HG02798 (cell line): ENCODE measurements at regions not wholly inside any gene's neighbourhood (a gene's known extent, or its start where the extent isn't known, plus 50 kb on each side); places are given as distances from the start of the nearest gene placed in this dataset.
"Not testable (repeated sequence)": the region's sequence is repeated elsewhere in the genome, so short reads cannot be mapped to it uniquely, and the experiment has no call there.

ENCODE experiments used
- ATAC-seq: cut with Tn5 transposase; IDR thresholded peaks from one replicate; pipeline ENCODE4 v1.9.1; 2021; ENCODE audit warnings: mild to moderate bottlenecking; ENCODE audit not compliant: unreplicated experiment, poor library complexity

- ATAC-seq = not testable (repeated sequence)
These were observed 115.6 kb upstream of the PRKX start for GRCh38 chrX:3829041-3829531.

GRCh38 chrX:3828378-3829040, 115.1 kb upstream of the PRKX start:
- ATAC-seq = not testable (repeated sequence)

GRCh38 chrX:3824008-3824407, 110.6 kb upstream of the PRKX start:
- peak; percentile 79 for ATAC-seq

DNA sequence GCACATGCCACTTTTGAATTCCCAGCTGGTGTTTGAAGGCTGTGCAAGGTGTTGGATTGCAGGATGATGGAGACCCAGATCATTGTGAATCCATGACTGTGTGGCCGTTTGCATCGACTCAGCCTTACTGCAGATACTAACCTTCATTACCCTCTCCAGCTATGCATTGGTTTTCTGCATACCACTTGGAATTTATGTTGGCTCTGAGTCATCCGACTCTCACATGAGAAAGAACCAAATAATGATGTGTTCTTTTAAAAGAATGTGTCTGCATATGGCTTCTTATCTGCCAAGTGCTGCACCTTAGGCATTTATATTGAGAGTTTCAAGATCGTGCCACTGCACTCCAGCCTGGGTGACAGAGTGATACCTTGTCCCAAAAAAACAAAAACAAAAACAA, 106.7 kb upstream of the PRKX start:
- ATAC-seq = no peak

DNA sequence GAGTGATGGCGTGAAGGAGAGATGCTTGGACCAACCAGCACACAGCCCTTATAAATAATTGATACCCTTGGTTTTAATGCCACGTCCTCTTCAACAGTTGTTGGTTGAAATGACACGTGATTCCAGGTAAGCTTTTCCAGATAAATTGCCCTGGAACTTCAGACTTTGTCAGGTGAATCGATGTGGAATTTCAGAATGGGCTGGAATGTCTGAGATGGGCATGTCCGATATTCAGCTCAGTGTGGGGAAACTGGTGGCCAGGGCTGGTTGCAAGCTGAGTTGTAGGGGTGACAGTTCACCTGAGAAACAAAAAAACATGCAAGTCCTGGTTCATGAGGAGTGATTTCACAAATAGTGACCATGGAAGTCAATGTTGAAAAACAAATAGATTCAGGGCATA, 104.0 kb upstream of the PRKX start:
- not testable (repeated sequence) for ATAC-seq

DNA sequence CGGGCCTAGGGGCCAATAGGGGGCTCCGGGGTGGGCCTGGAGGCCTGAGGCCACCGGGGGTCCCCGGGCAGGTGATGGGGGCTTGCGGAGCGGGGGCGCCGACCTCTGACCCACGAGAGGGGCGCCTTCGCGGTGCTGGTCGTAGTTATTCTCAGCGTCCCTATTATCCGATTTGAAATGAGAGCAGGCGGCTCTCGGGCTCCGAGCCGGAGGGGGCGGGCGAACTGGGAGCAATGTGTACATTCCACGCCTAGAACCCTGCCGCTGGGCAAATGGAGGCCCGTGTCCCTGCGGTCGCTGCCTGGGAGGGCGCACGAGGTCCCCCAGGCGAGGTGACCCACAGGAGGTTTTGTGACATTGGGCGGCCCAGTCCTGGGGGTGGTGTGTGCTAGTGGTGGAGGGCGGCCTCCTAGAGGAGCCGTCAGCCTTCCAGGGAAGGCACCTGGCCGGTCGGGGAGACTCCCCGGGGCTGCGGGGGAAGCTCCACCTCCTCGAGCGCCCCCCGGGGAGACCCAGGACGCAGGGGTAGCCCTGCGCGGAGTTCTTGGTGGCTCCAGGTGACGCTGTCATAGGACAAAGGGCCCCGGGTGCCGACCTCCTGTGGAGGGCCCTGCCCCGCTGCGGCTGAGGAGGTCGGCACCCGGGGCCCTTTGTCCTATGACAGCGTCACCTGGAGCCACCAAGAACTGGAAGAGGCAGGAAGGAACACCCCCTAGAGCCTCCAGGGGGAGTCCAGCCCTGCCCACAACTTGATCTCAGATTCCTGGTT, 102.6 kb upstream of the PRKX start:
- ATAC-seq = no peak

DNA sequence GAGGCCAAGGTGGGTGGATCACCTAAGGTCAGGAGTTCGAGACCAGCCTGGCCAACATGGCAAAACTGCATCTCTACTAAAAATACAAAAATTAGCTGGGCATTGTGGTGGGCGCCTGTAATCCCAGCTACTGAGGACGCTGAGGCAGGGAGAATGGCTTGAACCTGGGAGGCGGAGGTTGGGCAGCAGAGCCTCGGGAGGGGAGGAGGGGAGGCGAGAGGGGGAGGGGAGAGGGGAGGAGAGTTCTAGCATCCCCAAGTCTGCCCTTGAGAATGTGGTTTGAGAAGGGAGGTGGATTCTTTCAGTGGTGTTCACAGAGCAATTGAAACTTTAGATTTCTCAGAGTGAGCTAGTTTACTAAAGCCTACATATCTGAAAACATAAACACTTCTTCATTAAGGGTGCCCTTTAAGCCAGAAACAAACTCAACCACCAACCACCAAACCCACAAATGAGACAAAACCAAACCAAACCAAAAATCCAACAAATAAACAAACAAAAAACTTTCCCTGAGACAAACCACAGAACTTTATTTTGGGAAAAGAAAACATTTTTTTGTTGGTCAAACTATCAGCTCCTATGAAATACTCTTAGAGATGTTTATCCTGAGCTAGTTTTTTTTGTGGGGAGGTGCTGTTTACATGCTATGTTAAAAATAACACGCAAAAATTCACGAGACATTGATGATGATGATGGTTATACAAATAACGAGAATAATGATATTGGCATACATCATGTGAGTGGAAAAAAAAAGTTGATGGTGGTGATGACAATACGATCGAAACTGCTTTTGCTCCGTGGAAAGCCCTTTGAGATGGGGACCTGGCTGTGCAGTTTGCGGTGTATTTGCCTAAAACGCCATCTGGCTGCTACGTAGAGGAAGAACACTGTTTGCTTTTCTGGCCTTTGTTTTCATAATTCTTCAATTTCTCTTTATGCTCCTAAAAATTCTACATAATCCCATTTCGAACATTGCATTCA, 98.2 kb upstream of the PRKX start:
- ATAC-seq = peak; percentile 17

DNA sequence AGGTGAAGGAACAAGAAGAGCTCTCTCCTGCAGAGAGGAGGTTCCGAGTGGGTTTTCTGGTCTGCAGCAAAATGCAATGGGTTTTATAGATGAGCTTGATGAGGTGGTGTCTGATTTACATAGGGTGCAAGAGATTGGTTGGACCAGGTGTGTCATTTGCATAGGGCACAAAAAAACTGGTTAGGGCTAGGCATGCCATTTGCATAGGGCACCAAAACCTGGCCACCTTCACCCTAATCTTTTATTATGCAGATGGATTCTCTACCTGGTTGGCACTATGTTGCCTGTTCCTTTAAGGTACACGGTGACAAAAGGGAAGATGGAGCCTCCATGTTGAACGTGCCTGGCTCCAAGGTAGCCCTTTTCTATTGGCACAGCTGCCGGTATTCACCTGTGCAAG, 94.5 kb upstream of the PRKX start:
- no peak for ATAC-seq

GRCh38 chrX:3806630-3807029, 93.2 kb upstream of the PRKX start:
- ATAC-seq = no peak

DNA sequence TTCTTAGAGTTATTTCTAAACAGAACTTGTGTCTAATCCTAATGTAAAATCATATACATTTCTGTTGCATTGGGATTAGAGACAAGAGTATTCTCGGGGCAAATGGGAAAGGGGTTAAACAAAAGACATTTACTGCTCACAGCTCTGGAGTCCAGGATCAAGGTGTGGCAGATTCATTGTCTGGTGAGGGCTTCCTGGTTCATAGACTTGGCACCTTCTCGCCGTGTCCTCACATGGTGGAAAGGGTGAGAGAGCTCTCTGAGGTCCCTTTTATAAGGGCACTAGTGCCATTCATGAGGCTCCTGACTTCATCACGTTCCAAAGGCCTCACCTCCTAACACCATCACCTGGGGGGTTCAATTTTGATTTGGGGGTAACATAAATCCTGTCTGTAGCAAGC, 90.3 kb upstream of the PRKX start:
- no peak for ATAC-seq

- no peak for ATAC-seq
These were observed 89.9 kb upstream of the PRKX start for GRCh38 chrX:3803305-3803704.

DNA sequence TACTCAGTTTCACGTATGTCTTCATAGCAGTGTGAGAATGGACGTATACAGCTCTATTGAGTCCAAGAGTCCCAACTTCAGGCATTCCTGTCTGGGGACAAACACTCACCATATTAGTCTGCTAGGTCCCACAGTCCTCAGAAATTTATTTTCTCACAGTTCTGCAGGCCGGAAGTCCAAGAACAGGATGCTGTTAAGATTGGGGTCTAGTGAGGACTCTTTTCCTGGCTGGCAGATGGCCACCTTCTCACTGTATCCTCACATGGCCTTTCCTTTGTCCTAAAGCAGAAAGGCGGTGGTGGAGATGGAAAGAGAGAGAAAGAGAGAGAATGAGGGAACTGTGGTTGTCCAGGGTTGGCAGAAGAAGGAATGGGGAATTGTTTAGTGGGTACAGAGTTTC, 82.0 kb upstream of the PRKX start:
- ATAC-seq = not testable (repeated sequence)

DNA sequence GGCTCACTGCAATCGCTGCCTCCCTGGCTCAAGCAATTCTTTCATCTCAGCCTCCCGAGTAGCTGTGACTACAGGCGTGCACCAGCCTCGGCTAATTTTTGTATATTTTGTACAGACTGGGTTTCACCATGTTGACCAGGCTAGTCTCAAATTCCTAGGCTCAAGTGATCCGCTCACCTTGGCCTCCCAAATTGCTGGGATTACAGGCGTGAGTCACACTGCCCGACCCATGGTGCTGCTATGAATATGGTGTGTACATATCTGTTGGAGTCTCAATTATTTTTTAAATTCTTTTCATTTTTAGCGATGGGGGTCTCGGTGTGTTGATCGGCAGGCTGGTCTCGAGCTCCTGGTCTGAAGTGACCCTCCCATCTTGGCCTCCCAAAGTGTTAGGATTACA, 78.0 kb upstream of the PRKX start:
- no peak for ATAC-seq

DNA sequence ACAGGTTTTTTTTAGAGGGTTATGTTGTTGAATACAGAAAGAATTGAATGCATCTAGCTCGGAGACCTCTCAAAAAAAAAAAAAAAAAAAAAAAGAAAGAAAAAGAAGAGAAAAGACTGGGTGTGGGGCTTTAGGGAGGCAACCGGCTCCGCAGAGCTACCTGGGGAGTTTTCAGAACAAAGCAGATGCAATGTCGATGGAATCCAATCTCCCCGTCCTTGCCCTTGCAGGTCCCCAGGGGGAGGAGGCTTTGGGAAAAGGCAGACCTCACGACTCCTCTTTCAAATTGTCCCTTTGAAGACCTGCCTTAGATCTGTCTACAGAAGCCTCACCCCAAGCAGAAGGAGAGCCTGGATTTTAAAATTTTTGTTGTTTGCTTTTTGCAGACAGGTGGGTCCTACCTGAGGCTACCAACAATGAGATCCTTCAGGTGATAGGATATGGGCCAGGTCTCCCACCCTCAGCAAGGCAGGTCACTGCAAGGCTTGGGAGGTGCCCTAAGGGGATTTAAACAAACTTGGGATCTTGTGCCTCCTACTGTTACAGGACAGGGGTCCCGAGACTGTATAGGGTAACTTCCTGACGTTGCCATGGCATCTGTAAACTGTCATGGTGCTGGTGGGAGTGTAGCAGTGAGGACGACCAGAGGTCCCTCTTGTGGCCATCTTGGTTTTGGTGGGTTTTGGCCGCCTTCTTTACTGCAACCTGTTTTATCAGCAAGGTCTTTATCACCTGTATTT, 75.2 kb upstream of the PRKX start:
- ATAC-seq = no peak

DNA sequence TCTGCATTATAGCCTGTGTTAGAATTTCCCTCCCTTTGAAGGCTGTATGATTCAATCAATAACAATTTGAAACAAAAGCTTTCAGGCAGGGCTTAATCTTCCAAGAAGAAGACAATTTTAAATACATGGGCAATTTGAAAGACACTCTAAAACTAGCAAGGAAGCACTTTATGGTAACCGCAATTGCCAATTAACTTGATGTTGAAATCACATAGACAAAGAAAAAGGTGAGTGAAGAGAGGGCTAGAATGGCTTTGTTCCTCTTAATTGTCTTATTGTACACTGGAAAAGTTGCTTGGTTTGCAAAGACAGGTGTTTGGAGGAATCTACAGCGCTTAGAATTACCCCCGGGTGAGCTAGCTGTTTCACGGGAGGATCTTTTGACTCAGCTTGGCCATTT, 74.4 kb upstream of the PRKX start:
- no peak for ATAC-seq

DNA sequence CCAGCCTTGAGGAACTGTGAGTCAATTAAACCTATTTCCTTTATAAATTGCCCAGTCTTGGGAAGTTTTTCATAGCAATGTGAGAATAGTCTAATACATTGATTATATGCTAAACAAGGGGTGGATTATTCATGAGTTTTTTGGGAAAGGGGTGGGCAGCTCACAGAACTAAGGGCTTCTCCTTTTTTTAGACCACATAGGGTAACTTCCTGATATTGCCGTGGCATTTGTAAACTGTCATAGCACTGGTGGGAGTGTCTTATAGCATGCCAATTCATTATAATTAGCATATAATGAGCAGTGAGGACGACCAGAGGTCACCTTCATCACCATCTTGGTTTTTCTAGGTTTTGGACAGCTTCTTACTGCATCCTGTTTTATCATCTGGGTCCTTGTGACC, 72.4 kb upstream of the PRKX start:
- ATAC-seq = not testable (repeated sequence)

DNA sequence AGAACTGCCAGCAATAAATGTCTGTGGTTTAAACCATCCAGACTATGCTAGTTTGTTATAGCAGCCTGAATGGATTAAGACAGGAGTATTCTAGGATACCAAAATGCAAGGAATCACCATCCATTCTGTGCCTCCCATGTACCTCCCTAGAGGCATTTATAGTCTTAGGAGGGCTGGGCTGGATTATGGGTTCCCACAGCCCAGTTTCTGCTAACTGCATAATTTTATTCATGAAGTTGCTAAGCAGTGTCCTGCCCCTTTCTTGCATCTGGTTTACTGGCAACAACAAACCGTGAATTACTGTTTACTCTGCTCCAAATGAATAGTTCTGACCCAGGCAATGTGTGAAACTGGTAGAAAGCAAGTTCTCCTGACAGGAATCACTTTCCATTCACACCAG, 67.1 kb upstream of the PRKX start:
- no peak for ATAC-seq

GRCh38 chrX:3779546-3779945, 66.1 kb upstream of the PRKX start:
- no peak for ATAC-seq

- ATAC-seq = no peak
These were observed 64.0 kb upstream of the PRKX start for GRCh38 chrX:3777416-3777815.

DNA sequence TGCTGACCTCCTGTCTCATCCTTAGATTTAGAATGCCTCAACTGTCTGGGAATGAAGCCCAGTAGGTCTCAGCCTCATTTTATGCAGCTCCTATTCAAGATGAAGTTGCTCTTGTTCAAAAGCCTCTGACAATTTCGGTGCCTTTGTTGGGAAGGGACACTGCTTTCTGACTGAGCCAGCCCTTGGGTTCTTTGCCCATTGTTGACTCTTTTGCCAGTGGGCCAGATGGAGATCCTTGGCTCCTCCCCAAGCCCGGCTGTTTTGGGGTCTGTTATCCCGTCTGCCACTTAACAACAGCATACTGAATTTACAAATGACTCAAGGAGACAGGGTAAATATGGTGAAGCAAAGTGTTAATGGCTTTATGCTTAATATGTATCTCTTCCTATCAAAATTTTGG, 58.3 kb upstream of the PRKX start:
- ATAC-seq = no peak
